ENCODE measurements at regions not wholly inside any gene's neighbourhood (a gene's known extent, or its start where the extent isn't known, plus 50 kb on each side); places are given as distances from the start of the nearest gene placed in this dataset.

DNA sequence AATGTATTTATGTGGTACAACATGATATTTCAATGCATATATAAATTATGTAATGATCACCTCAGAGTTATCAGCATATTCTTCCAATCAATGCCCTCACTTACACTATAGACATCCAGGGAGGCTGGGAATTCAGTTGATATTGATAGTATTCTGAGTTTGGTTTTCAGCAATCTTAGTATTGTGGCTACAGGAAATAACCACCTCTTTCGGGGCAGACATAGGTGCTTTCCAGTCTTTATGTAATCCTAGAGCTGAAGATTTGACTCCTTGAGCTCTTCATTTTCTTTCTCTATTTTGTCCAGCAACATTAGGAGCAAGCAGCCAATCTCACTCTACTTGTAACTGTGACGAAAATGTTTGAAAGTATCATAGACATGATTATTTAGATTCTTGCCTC, 712.7 kb upstream of the KIRREL3 start:
- no peak overlapping the region for H3K9ac ChIP-seq (ENCODE audit: insufficient read depth in 1 of 2, low read length in 2 of 2)
- no peaks in the 10 kb centered on the region for H3K27me3 ChIP-seq (ENCODE audit: control insufficient read depth in 3 of 3, insufficient read depth in 3 of 3, low read length in 2 of 3)
- 92 to 94% methylated on average over 2 of the region's 2 CpGs for WGBS, 2 donors
- no peaks in the 10 kb centered on the region for H3K9me3 ChIP-seq (ENCODE audit: control insufficient read depth in 4 of 4, insufficient read depth in 3 of 4, low read length in 3 of 4)
- no peak for DNase-seq
- TF ChIP-seq, protein P1, sequence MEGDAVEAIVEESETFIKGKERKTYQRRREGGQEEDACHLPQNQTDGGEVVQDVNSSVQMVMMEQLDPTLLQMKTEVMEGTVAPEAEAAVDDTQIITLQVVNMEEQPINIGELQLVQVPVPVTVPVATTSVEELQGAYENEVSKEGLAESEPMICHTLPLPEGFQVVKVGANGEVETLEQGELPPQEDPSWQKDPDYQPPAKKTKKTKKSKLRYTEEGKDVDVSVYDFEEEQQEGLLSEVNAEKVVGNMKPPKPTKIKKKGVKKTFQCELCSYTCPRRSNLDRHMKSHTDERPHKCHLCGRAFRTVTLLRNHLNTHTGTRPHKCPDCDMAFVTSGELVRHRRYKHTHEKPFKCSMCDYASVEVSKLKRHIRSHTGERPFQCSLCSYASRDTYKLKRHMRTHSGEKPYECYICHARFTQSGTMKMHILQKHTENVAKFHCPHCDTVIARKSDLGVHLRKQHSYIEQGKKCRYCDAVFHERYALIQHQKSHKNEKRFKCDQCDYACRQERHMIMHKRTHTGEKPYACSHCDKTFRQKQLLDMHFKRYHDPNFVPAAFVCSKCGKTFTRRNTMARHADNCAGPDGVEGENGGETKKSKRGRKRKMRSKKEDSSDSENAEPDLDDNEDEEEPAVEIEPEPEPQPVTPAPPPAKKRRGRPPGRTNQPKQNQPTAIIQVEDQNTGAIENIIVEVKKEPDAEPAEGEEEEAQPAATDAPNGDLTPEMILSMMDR (IDR thresholded peaks at IDR 0.05; ENCODE audit: control extremely low read depth, extremely low read depth) = no peak
- H3K36me3 ChIP-seq (ENCODE audit: control insufficient read depth in 4 of 4, insufficient read depth in 4 of 4, low read length in 4 of 4) = no peaks in the 10 kb centered on the region
- no peak overlapping the region for H3K27ac ChIP-seq (ENCODE audit: low read depth in 1 of 2, low read length in 1 of 2)
- ATAC-seq (ENCODE audit: insufficient read depth, low FRiP score) = no peak
- H3K4me1 ChIP-seq (ENCODE audit: control insufficient read depth in 5 of 5, insufficient read depth in 5 of 5, low read length in 5 of 5) = no peaks in the 10 kb centered on the region
- no peak overlapping the region for H3K4me3 ChIP-seq

DNA sequence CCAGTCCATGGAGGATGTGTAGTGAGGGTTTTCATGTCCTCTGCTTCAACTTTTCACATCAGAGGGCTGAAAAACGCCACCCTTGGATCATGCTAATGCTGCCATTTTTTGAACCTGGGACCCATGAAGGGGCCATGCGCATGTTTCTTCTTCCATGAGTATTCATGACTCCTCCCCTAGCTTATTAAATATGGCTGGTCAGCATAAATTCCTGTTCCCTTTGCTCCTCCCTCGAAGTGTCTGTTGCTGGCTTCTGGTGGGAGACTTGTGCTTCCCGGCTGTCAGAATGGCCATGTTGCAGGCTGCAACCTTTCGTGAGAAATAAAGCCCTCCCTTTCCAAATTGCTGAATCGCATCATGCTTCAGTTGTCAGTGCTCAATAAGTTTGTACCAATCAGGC, 711.2 kb upstream of the KIRREL3 start:
- no peak overlapping the region for H3K9ac ChIP-seq (ENCODE audit: insufficient read depth in 1 of 2, low read length in 2 of 2)
- no peak overlapping the region for H3K27ac ChIP-seq (ENCODE audit: low read depth in 1 of 2, low read length in 1 of 2)
- no peaks in the 10 kb centered on the region for H3K27me3 ChIP-seq (ENCODE audit: control insufficient read depth in 3 of 3, insufficient read depth in 3 of 3, low read length in 2 of 3)
- 89 to 95% methylated on average over 6 of the region's 6 CpGs for WGBS, 2 donors
- TF ChIP-seq, protein P1 (IDR thresholded peaks at IDR 0.05; ENCODE audit: control extremely low read depth, extremely low read depth) = no peak
- no peaks in the 10 kb centered on the region for H3K9me3 ChIP-seq (ENCODE audit: control insufficient read depth in 4 of 4, insufficient read depth in 3 of 4, low read length in 3 of 4)
- H3K4me3 ChIP-seq = no peak overlapping the region
- no peaks in the 10 kb centered on the region for H3K4me1 ChIP-seq (ENCODE audit: control insufficient read depth in 5 of 5, insufficient read depth in 5 of 5, low read length in 5 of 5)
- no peaks in the 10 kb centered on the region for H3K36me3 ChIP-seq (ENCODE audit: control insufficient read depth in 4 of 4, insufficient read depth in 4 of 4, low read length in 4 of 4)
- no peak for DNase-seq
- ATAC-seq (ENCODE audit: insufficient read depth, low FRiP score) = no peak

DNA sequence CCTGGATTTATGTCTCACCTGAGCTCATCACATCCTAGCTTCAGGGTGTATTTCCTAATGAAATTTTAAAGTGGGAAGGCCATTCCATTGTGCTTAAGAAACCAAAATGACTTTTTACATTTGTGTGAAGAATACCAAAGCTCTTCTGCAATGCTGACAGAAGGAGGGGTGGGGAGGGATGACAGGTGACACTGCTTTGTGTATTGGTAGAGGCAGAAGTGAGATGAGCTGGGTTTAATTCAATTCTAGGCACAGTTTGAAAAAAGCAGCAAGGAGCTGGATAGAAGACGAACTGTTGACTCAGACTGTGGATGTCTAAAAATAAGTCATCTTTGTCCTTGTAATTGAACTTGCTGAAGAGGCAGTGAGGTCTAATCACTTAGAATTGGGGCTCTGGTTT, 710.3 kb upstream of the KIRREL3 start:
- TF ChIP-seq, protein P1 (IDR thresholded peaks at IDR 0.05; ENCODE audit: control extremely low read depth, extremely low read depth) = no peak
- Histone ChIP-seq H3K4me3 (no peak overlapping the region), H3K4me1 (ENCODE audit: control insufficient read depth in 5 of 5, insufficient read depth in 5 of 5, low read length in 5 of 5) (no peaks in the 10 kb centered on the region), H3K9ac (ENCODE audit: insufficient read depth in 1 of 2, low read length in 2 of 2) (no peak overlapping the region), H3K27me3 (ENCODE audit: control insufficient read depth in 3 of 3, insufficient read depth in 3 of 3, low read length in 2 of 3) (no peaks in the 10 kb centered on the region), H3K9me3 (ENCODE audit: control insufficient read depth in 4 of 4, insufficient read depth in 3 of 4, low read length in 3 of 4) (no peaks in the 10 kb centered on the region), H3K36me3 (ENCODE audit: control insufficient read depth in 4 of 4, insufficient read depth in 4 of 4, low read length in 4 of 4) (no peaks in the 10 kb centered on the region), H3K27ac (ENCODE audit: low read depth in 1 of 2, low read length in 1 of 2) (no peak overlapping the region)
- ATAC-seq (ENCODE audit: insufficient read depth, low FRiP score) (no peak), DNase-seq (no peak)
- WGBS, 2 donors = 86 to 100% methylated on average over 1 of the region's 1 CpG

DNA sequence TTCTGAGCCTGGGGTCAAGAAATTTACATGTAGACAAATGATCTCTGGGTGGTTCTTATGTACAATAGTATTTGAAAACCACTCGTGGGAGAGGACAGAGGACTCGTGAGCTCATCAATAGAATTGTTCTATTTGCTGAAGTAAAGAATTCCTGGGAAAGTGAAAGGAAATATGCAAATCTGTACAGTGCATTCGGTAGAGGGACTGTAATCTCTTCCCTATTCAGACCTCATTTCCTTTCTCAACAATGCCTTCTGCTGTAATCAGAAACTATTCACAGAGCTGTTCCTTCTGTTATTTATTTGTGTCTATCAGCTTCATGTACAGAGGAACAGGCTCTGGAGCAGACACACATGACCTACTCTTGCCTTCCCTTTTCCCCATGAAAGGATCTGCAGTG, 709.4 kb upstream of the KIRREL3 start:
- H3K4me3 ChIP-seq = no peak overlapping the region
- no peak for ATAC-seq (ENCODE audit: insufficient read depth, low FRiP score)

More for the DNA sequence above, 709.4 kb upstream of the KIRREL3 start:
- Histone ChIP-seq H3K9me3 (ENCODE audit: control insufficient read depth in 4 of 4, insufficient read depth in 3 of 4, low read length in 3 of 4) (no peaks in the 10 kb centered on the region), H3K9ac (ENCODE audit: insufficient read depth in 1 of 2, low read length in 2 of 2) (no peak overlapping the region), H3K27ac (ENCODE audit: low read depth in 1 of 2, low read length in 1 of 2) (no peak overlapping the region), H3K36me3 (ENCODE audit: control insufficient read depth in 4 of 4, insufficient read depth in 4 of 4, low read length in 4 of 4) (no peaks in the 10 kb centered on the region), H3K4me1 (ENCODE audit: control insufficient read depth in 5 of 5, insufficient read depth in 5 of 5, low read length in 5 of 5) (no peaks in the 10 kb centered on the region), H3K27me3 (ENCODE audit: control insufficient read depth in 3 of 3, insufficient read depth in 3 of 3, low read length in 2 of 3) (no peaks in the 10 kb centered on the region)
- TF ChIP-seq, protein P1 (IDR thresholded peaks at IDR 0.05; ENCODE audit: control extremely low read depth, extremely low read depth) = no peak
- 36 to 39% methylated on average over 3 of the region's 3 CpGs for WGBS, 2 donors
- DNase-seq = peak in 2 of 3 donors; percentile 2 to 15
